ENCODE measurements at regions not wholly inside any gene's neighbourhood (a gene's known extent, or its start where the extent isn't known, plus 50 kb on each side); places are given as distances from the start of the nearest gene placed in this dataset.

- WGBS, 10 experiments, result 0 to 100% (median 33%) methylated on average over 1 of the region's 1 CpG; no CpG with 5 or more reads in 1 of the 10 experiments
- in situ Hi-C loops (cut with MboI; ENCODE audit: low pct_unique_long_range_greater_than_20kb in 2 of 9, low sequenced_read_pairs in 9 of 9, unreplicated experiment in 9 of 9), result no loop called here
- Histone ChIP-seq H3K4me3 (no peak overlapping the region), H3K4me1 (replicated peaks in 1 of 2) (no peaks in the 10 kb centered on the region), H3K27ac (no peak overlapping the region)
- no peak for ATAC-seq (replicated peaks in 6 of 8)
Observed at GRCh38 chr3:29083676-29084075, 197.2 kb upstream of the RBMS3 start.

DNA sequence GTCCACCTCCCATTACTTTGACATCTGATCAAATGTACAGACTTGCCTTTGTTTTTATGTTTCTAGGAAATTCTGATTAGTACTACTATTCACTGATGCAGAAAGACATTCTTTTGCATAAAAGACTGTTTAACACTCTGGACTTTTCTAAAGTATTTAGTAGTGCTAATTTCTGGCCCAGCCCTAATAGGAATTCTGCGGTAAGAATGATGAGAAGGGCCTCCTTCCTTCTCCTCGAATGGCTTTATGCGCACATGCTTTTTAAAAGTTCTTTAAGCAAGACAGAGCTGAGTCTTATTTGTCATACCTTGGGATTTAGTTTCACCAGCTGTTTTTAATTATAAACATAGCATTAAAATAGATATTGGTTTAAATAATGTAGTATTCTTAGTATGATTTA lies 192.3 kb upstream of the RBMS3 start:
- 17 to 100% (median 92%) methylated on average over 1 to 3 of the region's 3 CpGs; no CpG with 5 or more reads in 2 of the 10 experiments for WGBS, 10 experiments

GRCh38 chr3:29090912-29091597 lies 189.8 kb upstream of the RBMS3 start:
- no peaks in the 10 kb centered on the region for H3K4me1 ChIP-seq (replicated peaks in 1 of 2)
- no peak for ATAC-seq (replicated peaks in 6 of 8)
- no peak overlapping the region for H3K4me3 ChIP-seq
- no peak overlapping the region for H3K27ac ChIP-seq
- WGBS, 10 experiments, result 68 to 100% (median 88%) methylated on average over 1 to 4 of the region's 4 CpGs
- in situ Hi-C loops (cut with MboI; ENCODE audit: low pct_unique_long_range_greater_than_20kb in 2 of 9, low sequenced_read_pairs in 9 of 9, unreplicated experiment in 9 of 9), result no loop called here

More for the DNA sequence above, 192.3 kb upstream of the RBMS3 start:
- peak in 3 of 8 experiments; percentile 76 to 95 (median 94) for ATAC-seq (replicated peaks in 6 of 8)
- Histone ChIP-seq H3K27ac (no peak overlapping the region), H3K4me3 (no peak overlapping the region), H3K4me1 (replicated peaks in 1 of 2) (no peaks in the 10 kb centered on the region)
- in situ Hi-C loops (cut with MboI; ENCODE audit: low pct_unique_long_range_greater_than_20kb in 2 of 9, low sequenced_read_pairs in 9 of 9, unreplicated experiment in 9 of 9), result no loop called here

GRCh38 chr3:29091599-29092189 lies 189.2 kb upstream of the RBMS3 start:
- 13 to 86% (median 71%) methylated on average over 1 to 2 of the region's 2 CpGs for WGBS, 10 experiments
- Histone ChIP-seq H3K4me1 (replicated peaks in 1 of 2) (no peaks in the 10 kb centered on the region), H3K27ac (no peak overlapping the region), H3K4me3 (no peak overlapping the region)
- ATAC-seq (replicated peaks in 6 of 8), result no peak
- in situ Hi-C loops (cut with MboI; ENCODE audit: low pct_unique_long_range_greater_than_20kb in 2 of 9, low sequenced_read_pairs in 9 of 9, unreplicated experiment in 9 of 9), result no loop called here

DNA sequence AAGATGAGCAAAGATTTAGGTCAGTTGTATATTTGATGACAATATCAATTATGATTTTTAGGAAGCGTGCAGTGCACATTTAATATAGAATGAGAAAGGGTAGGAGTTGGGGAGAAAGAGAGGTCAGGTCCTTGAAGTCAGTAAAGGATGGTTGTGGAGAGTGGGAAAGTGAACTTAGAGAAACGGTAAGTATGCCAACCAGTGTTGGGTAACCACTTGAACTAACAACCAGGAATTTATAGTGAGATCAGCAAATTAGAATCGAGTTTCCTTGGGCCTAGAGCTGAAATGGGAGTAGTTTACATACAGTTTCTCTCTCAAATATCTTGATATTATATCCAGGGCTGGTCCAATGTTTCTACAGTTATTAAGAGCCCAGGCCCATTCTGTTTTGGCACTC lies 188.5 kb upstream of the RBMS3 start:
- in situ Hi-C loops (cut with MboI; ENCODE audit: low pct_unique_long_range_greater_than_20kb in 2 of 9, low sequenced_read_pairs in 9 of 9, unreplicated experiment in 9 of 9), result no loop called here
- WGBS, 10 experiments, result 19 to 92% (median 60%) methylated on average over 1 to 3 of the region's 3 CpGs
- no peaks in the 10 kb centered on the region for H3K4me1 ChIP-seq (replicated peaks in 1 of 2)
- no peak for ATAC-seq (replicated peaks in 6 of 8)
- H3K4me3 ChIP-seq, result no peak overlapping the region
- no peak overlapping the region for H3K27ac ChIP-seq

DNA sequence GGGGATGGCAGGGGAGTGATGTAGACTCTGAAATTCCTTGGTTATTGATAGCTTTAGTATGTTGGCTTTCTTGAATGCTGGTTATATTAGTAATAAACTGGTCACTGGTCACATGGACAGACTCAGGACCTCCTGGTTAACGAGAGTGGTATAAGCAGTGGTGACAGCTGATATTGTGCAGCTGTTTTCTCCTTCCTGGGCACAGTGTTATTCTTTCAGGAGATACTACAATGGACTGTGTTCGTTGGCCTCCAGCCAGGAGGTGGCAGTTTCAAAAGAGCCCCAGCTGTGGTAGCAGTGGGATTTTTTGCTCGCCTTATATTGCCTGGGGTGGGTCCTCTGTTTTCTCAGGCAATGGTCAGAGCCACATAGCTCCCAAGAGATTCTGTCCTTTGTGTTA lies 181.6 kb upstream of the RBMS3 start:
- ATAC-seq (replicated peaks in 6 of 8), result no peak
- H3K4me3 ChIP-seq, result no peak overlapping the region
- H3K4me1 ChIP-seq (replicated peaks in 1 of 2), result no peaks in the 10 kb centered on the region
- no peak overlapping the region for H3K27ac ChIP-seq
- 70 to 92% (median 78%) methylated on average over 1 to 2 of the region's 3 CpGs; no CpG with 5 or more reads in 4 of the 10 experiments for WGBS, 10 experiments
- in situ Hi-C loops (cut with MboI; ENCODE audit: low pct_unique_long_range_greater_than_20kb in 2 of 9, low sequenced_read_pairs in 9 of 9, unreplicated experiment in 9 of 9), result no loop called here

DNA sequence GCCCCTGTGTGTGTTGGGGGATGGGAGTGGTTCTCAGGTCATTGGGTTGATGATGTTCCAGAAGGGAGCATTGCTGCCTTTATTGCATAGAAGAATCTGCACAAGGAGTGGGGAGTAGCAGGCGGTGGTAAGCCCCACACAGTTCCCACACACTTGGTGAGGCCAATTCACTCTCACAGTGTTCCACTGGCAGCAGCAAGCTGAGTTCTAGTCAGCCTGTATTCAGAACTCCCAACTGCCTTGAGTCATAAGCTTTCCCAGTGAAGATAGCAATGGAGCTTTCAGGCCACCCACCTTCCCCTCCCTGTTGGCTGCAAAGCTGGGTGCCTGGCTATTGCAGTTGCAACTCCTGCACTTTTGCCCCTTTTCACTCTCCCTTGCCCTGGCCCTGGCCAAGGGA lies 181.1 kb upstream of the RBMS3 start:
- no peak for ATAC-seq (replicated peaks in 6 of 8)
- 83% methylated on average over 1 of the region's 1 CpG; no CpG with 5 or more reads in 9 of the 10 experiments for WGBS, 10 experiments
- Histone ChIP-seq H3K4me1 (replicated peaks in 1 of 2) (no peaks in the 10 kb centered on the region), H3K27ac (no peak overlapping the region), H3K4me3 (no peak overlapping the region)
- in situ Hi-C loops (cut with MboI; ENCODE audit: low pct_unique_long_range_greater_than_20kb in 2 of 9, low sequenced_read_pairs in 9 of 9, unreplicated experiment in 9 of 9), result no loop called here

- WGBS, 10 experiments, result 85 to 93% (median 88%) methylated on average over 1 to 3 of the region's 3 CpGs; no CpG with 5 or more reads in 7 of the 10 experiments
- Histone ChIP-seq H3K4me1 (replicated peaks in 1 of 2) (no peaks in the 10 kb centered on the region), H3K27ac (no peak overlapping the region), H3K4me3 (no peak overlapping the region)
- in situ Hi-C loops (cut with MboI; ENCODE audit: low pct_unique_long_range_greater_than_20kb in 2 of 9, low sequenced_read_pairs in 9 of 9, unreplicated experiment in 9 of 9), result no loop called here
- ATAC-seq (replicated peaks in 6 of 8), result no peak
Observed at GRCh38 chr3:29100292-29100691, 180.6 kb upstream of the RBMS3 start.

DNA sequence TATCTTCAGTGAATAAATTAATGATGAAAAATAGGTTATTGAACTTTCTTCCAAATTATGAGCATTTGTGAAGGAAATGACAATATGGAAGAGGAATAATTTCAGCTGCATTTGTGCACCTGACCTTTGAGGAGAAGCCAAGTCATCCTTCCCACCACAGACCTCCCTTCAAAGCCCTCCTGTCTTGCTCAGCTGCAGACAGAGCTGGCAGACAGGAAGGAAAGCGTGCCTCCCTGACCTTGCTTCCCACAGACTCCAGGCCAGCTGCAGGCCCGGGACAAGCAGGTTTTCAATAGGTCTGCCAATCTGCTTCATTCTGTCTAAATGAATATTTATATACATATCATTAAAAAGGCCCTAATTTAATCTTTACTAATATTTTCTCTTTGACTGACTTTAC lies 152.9 kb upstream of the RBMS3 start:
- Histone ChIP-seq H3K4me3 (no peak overlapping the region), H3K4me1 (replicated peaks in 1 of 2) (peaks cover 0 to 6% of the 10 kb centered on the region in 2 donors), H3K27ac (no peak overlapping the region)
- in situ Hi-C loops (cut with MboI; ENCODE audit: low pct_unique_long_range_greater_than_20kb in 2 of 9, low sequenced_read_pairs in 9 of 9, unreplicated experiment in 9 of 9), result no loop called here
- no peak for ATAC-seq (replicated peaks in 6 of 8)
- 51 to 92% (median 60%) methylated on average over 1 to 2 of the region's 2 CpGs; no CpG with 5 or more reads in 3 of the 10 experiments for WGBS, 10 experiments

- no peak for ATAC-seq (replicated peaks in 6 of 8)
- Histone ChIP-seq H3K27ac (no peak overlapping the region), H3K4me1 (replicated peaks in 1 of 2) (peaks cover 6 to 14% of the 10 kb centered on the region in 2 donors), H3K4me3 (no peak overlapping the region)
- 14 to 100% (median 70%) methylated on average over 1 of the region's 1 CpG; no CpG with 5 or more reads in 6 of the 10 experiments for whole genome bisulfite sequencing, 10 experiments
- in situ Hi-C loops (cut with MboI; ENCODE audit: low pct_unique_long_range_greater_than_20kb in 2 of 9, low sequenced_read_pairs in 9 of 9, unreplicated experiment in 9 of 9), result no loop called here
Observed at GRCh38 chr3:29137601-29138000, 143.3 kb upstream of the RBMS3 start.

DNA sequence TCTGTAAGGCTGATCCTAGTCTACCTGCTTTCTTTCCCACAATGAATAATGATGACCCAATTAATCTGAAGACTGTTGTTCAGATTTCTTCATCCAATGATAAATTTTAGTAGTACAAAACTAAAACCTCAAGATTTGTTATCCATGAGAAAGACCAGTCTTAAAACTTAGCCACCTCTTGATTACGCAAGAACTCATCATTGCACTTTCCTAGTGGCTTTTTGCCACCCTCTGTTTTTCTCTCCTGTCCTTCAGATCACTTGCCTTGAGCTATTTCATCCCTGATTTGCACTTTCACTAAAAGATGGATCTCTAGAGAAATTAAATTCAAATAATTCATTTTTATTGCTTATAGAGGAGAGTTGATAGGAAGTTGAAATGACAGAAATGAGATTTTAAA lies 142.7 kb upstream of the RBMS3 start:
- WGBS, 10 experiments, result 80 to 100% (median 100%) methylated on average over 1 of the region's 1 CpG; no CpG with 5 or more reads in 1 of the 10 experiments
- no peak for ATAC-seq (replicated peaks in 6 of 8)
- Histone ChIP-seq H3K4me3 (no peak overlapping the region), H3K27ac (no peak overlapping the region), H3K4me1 (replicated peaks in 1 of 2) (peaks cover 6 to 14% of the 10 kb centered on the region in 2 donors)
- in situ Hi-C loops (cut with MboI; ENCODE audit: low pct_unique_long_range_greater_than_20kb in 2 of 9, low sequenced_read_pairs in 9 of 9, unreplicated experiment in 9 of 9), result no loop called here

DNA sequence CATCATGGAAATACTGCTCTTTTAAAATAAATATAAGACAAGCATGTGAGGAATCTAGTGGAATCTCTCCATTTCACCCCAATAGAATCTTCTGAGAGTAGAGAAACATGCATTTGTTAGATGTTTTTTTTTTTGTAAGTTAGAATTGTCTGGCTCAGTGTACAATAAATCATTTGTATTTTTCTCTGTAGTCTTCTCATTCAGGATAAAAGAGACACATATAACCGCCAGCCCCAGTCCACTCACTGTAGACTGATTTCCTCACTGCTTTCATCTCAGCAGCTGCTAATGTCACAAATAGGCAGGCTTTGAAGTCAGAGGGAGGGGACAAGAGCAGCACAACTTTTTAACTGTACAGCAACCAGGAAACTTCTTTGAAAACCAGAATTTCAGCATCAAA lies 140.2 kb upstream of the RBMS3 start:
- ATAC-seq (replicated peaks in 6 of 8), result peak; percentile 28 to 80 (median 73)
- in situ Hi-C loops (cut with MboI; ENCODE audit: low pct_unique_long_range_greater_than_20kb in 2 of 9, low sequenced_read_pairs in 9 of 9, unreplicated experiment in 9 of 9), result no loop called here
- WGBS, 10 experiments, result 11 to 71% (median 40%) methylated on average over 1 of the region's 1 CpG; no CpG with 5 or more reads in 5 of the 10 experiments
- peaks cover 0 to 21% of the 10 kb centered on the region in 2 donors for H3K4me1 ChIP-seq (replicated peaks in 1 of 2)
- no peak overlapping the region for H3K4me3 ChIP-seq
- no peak overlapping the region for H3K27ac ChIP-seq

- Histone ChIP-seq H3K27ac (no peak overlapping the region), H3K4me1 (replicated peaks in 1 of 2) (peaks cover 0 to 21% of the 10 kb centered on the region in 2 donors), H3K4me3 (no peak overlapping the region)
- in situ Hi-C loops (cut with MboI; ENCODE audit: low pct_unique_long_range_greater_than_20kb in 2 of 9, low sequenced_read_pairs in 9 of 9, unreplicated experiment in 9 of 9), result no loop called here
- WGBS, 10 experiments, result 11 to 88% (median 53%) methylated on average over 1 to 4 of the region's 4 CpGs
- ATAC-seq (replicated peaks in 6 of 8), result no peak
Observed at GRCh38 chr3:29141197-29141917, 139.5 kb upstream of the RBMS3 start.

All from motor neuron (in vitro differentiated cells).